IPS DF 6.9 (cell line): ENCODE measurements at regions not wholly inside any gene's neighbourhood (a gene's known extent, or its start where the extent isn't known, plus 50 kb on each side); places are given as distances from the start of the nearest gene placed in this dataset.

Experiments used
- DNase-seq: peaks from one replicate; pipeline ENCODE4 v3.0.0-alpha.2; 2013; ENCODE audit warnings: low read depth, low spot score
- H3K27ac ChIP-seq: one replicate; pipeline ENCODE4 v1.5.1; 2013; ENCODE audit warnings: low read length, control low read depth
- H3K27me3 ChIP-seq: 2 replicates; pipeline ENCODE4 v1.6.1; 2013; ENCODE audit warnings: mild to moderate bottlenecking, low read length; ENCODE audit not compliant: control insufficient read depth, insufficient read depth
- H3K36me3 ChIP-seq: 2 replicates; pipeline ENCODE4 v1.6.1; 2013; ENCODE audit warnings: low read length; ENCODE audit not compliant: control insufficient read depth, insufficient read depth
- H3K4me1 ChIP-seq: 2 replicates; pipeline ENCODE4 v1.6.1; 2013; ENCODE audit warnings: low read length; ENCODE audit not compliant: control insufficient read depth, insufficient read depth
- H3K4me3 ChIP-seq: 2 replicates; pipeline ENCODE4 v1.5.1; 2013; ENCODE audit warnings: mild to moderate bottlenecking, low read length
- H3K9me3 ChIP-seq: 2 replicates; pipeline ENCODE4 v1.6.1; 2013; ENCODE audit warnings: low read length, inconsistent platforms; ENCODE audit not compliant: control insufficient read depth, insufficient read depth
- WGBS: extraction: QIAGEN DNeasy Blood & Tissue Kit; methylation state at CpG from one replicate; pipeline ENCODE4 v1.1.7; 2013; ENCODE audit warnings: mixed read lengths, missing lambda C conversion rate; ENCODE audit not compliant: insufficient read length, insufficient coverage; 5-methylcytosine and 5-hydroxymethylcytosine counted together

DNA sequence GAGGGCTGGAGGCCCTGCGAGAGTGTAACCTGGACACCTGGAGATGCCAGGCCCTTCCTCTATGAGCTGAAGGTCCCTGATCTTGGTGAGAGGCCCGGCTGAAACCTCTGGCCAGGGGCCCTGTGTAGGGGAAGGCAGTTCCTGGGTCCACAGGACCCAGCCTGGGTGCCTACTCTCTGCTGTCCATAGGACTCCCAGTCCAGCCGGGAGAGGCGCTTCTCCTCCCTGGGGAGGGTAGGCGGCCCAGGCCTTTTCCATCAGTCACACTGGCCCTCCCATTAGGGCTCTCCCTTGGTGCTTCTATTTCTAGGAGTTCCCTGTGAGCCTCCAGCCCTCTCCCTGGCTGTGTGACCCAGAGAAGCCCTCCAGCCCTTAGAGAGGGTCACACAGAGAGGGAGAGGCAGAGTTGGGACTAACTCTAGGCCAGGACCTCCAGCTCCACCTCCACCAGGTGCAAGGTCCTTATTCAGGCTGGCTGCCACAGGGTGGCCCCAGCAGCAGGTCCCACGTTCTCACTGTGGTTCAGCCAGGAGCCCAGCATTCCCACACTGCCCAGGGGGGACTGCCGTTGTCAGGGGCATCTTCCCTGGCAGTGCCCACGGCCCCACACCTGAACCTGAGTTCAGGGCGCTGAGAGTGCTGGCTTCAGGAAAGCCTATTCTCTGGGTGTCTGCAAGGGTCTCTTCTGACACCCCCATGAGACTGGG is 146.8 kb downstream of the SMAD6 start:
- Histone ChIP-seq H3K27ac (no peak overlapping the region), H3K4me3 (no peak overlapping the region), H3K27me3 (no peaks in the 10 kb centered on the region; the same call in 1 of the 2 replicates), H3K4me1 (0 out of 2 replicates have a peak, but pooled peaks cover 1% of the 10 kb centered on the region), H3K9me3 (no peaks in the 10 kb centered on the region), H3K36me3 (no peaks in the 10 kb centered on the region)
- no CpG with 5 or more reads among the region's 9 CpGs for WGBS
- DNase-seq: no peak

DNA sequence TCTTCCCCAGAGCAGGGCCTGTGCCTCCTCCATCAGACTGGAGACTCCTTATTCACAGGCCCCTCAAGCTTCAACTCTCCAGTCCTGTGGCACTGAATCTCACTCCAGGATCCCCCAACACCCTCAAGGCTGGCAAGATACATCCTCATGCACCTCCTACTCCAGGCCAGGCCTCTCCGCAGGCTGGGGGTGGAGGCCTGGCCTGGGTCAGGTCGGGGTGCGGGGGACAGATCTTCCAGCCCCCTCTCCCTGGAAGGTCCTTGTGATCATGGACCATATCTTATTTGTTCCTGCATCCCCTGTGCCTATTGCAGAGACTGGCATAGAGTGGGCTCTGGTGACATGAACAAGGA is 147.3 kb downstream of the SMAD6 start:
- Histone ChIP-seq H3K9me3 (no peaks in the 10 kb centered on the region), H3K4me1 (0 out of 2 replicates have a peak, but pooled peaks cover 1% of the 10 kb centered on the region), H3K36me3 (no peaks in the 10 kb centered on the region), H3K4me3 (no peak overlapping the region), H3K27ac (no peak overlapping the region), H3K27me3 (no peaks in the 10 kb centered on the region)
- no peak for DNase-seq
- WGBS: no CpG with 5 or more reads among the region's 3 CpGs

DNA sequence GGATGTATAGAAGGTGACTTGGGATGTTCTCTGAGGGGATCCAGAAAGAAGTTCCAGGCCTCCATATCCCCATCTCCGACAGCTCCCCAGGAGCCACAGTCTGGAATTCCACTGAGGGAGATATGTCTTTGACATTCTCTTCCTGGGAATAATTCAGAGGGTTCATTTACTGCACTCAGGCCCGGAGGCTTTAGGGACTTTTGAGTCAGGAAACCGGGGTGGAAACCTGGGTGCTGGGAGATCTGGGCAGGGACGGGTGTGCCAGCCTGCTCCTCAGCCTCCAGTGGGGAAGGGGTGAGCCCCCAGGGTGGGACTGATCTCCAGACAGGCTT is 147.7 kb downstream of the SMAD6 start:
- Histone ChIP-seq H3K27ac (no peak overlapping the region), H3K36me3 (no peaks in the 10 kb centered on the region), H3K27me3 (no peaks in the 10 kb centered on the region), H3K4me1 (0 out of 2 replicates have a peak, but pooled peaks cover 1% of the 10 kb centered on the region), H3K4me3 (no peak overlapping the region), H3K9me3 (no peaks in the 10 kb centered on the region)
- WGBS: no CpG with 5 or more reads among the region's 4 CpGs
- DNase-seq: no peak

DNA sequence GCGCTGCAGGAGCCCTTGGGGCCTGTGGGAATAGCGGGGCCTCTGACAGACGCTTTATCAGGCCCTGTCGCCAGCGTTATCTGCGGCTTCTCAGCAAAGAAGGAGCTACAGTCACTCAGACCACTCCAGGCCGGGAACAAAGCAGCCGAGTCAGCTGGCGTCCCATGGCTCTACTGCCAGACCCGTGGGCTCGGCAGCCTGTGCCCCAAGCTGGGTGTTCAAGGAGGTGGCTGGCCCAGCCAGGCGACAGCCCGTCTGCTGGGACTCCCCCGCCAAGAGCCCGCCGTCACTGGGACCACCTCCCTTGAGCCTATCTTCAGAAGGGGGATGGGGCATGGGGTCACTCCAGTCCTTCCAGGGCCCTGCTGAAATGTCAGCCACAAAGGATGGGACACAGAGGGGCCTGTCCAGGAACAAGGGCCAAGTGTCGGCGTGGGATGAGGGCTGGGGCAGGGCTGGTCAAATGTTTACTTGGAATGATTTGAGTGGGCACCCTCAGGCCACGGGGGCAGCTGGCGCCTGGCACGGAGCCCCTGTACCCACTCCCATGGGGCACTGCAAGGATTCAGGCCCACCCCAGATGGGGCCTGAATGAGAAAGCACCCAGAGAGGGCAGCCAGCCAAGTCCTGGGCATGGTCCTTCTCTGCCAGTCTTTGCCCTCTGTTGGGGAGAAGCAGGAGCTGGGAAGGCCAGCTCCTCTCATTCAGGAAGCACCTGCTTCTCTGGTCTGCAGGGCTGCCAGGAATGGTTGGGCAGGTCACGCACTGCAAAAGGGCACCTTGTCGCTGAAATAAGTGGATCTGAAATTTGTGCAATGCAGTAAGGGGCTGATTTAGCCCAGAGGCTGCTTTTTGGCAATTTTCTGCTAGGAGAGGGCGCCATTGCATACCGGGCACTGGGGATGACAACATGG is 148.3 kb downstream of the SMAD6 start:
- no CpG with 5 or more reads among the region's 25 CpGs for WGBS
- DNase-seq: no peak
- no peaks in the 10 kb centered on the region for H3K27me3 ChIP-seq
- no peak overlapping the region for H3K4me3 ChIP-seq
- H3K27ac ChIP-seq: no peak overlapping the region
- H3K9me3 ChIP-seq: no peaks in the 10 kb centered on the region
- H3K36me3 ChIP-seq: no peaks in the 10 kb centered on the region
- 0 out of 2 replicates have a peak, but pooled peaks cover 1% of the 10 kb centered on the region for H3K4me1 ChIP-seq

DNA sequence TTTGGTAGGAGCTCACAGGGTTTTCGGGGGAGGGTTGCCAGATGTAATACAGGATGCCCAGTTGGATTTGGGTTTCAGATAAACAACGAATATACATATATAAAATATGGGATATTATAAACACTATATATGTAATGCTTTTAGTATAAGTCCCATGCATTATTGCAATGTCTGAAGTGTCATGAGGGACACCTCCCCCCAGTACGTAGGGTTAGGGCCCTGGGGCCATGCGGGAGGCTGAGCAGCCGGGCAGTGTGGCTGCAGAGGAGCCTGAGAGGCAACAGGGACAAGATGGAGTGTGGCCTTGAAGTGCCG is 148.9 kb downstream of the SMAD6 start:
- no CpG with 5 or more reads among the region's 6 CpGs for WGBS
- Histone ChIP-seq H3K4me3 (no peak overlapping the region), H3K27ac (no peak overlapping the region)

DNA sequence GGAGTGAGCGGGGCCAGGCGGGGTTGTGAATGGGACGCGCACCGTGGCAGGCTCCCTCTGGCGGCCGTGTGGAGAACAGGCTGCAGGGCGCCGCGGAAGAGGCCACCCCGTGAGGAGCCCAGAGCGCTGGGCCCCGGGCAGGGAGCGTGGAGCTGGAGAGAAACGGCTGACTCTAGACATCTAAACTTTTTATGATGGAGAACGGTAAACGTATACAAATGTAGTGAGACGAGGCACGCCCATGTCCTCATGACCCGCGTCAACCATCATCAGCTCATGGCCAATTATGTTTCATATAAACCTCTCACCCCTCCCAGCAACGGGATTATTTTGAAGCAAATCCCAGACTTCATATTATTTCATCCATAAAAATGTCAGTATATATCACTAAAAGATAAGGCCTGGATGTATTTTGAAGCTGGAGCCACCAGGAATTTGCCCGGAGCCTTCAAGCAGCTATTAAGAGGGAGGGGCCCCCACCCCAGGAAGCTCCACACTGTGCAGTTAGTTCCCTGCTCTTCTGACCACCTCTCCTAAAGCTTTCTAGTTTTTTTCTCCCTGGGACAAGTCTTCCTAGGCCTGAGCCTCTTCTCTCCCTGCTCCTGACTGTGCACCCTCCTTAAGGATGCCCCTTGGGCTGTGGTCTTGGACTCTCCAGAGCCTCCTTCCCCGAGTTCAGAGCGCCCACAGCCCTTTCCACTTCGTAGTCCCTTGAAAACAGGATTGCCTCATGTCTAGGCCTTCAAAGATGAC is 149.5 kb downstream of the SMAD6 start:
- Histone ChIP-seq H3K27ac (no peak overlapping the region), H3K4me3 (no peak overlapping the region), H3K9me3 (no peaks in the 10 kb centered on the region), H3K36me3 (no peaks in the 10 kb centered on the region), H3K4me1 (0 out of 2 replicates have a peak, but pooled peaks cover 1% of the 10 kb centered on the region), H3K27me3 (no peaks in the 10 kb centered on the region)
- no CpG with 5 or more reads among the region's 26 CpGs for WGBS
- DNase-seq: peak; percentile 66

More for the DNA sequence above, 148.9 kb downstream of the SMAD6 start:
- Histone ChIP-seq H3K4me1 (0 out of 2 replicates have a peak, but pooled peaks cover 1% of the 10 kb centered on the region), H3K27me3 (no peaks in the 10 kb centered on the region), H3K9me3 (no peaks in the 10 kb centered on the region), H3K36me3 (no peaks in the 10 kb centered on the region)
- no peak for DNase-seq

DNA sequence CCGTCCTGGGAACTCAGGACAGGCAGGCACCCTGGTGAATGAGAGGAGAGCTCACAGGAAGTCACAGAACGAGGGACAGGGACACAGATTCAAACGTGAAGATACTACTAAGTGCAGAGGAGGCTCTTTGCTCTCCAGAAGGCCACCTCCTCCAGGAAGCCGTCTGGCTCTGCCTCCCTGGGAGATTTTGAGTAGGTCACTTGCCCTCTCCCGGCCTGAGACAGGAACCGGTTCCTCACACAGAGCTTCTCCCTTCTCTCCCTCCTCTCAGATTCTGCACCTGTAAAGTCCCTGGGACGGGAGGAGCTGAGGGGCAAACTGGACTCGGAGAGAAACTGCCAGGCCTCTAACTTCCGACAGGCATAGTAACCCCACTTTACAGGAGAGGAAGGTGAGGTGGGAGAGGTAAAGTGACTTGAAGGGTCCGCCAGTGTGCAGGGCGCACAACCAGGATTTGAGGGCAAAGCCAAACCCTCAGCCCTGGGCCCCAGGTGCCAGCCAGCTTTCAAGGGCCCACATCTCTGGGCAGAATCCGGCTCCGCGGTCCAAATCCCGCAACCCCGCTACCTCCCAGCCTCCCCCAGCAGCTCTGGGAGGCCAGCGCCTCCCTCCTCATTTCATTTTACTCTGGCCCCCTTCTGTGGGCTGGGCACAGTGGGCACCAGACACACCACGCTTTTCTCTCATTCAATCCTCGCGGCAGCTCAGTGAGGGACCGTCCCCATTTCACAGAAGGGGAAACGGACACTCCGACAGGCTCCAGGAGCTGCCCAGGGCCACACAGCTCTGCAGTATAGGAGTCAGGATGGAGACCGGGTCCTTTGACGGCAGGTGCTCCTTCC is 150.2 kb downstream of the SMAD6 start:
- no peak for DNase-seq

DNA sequence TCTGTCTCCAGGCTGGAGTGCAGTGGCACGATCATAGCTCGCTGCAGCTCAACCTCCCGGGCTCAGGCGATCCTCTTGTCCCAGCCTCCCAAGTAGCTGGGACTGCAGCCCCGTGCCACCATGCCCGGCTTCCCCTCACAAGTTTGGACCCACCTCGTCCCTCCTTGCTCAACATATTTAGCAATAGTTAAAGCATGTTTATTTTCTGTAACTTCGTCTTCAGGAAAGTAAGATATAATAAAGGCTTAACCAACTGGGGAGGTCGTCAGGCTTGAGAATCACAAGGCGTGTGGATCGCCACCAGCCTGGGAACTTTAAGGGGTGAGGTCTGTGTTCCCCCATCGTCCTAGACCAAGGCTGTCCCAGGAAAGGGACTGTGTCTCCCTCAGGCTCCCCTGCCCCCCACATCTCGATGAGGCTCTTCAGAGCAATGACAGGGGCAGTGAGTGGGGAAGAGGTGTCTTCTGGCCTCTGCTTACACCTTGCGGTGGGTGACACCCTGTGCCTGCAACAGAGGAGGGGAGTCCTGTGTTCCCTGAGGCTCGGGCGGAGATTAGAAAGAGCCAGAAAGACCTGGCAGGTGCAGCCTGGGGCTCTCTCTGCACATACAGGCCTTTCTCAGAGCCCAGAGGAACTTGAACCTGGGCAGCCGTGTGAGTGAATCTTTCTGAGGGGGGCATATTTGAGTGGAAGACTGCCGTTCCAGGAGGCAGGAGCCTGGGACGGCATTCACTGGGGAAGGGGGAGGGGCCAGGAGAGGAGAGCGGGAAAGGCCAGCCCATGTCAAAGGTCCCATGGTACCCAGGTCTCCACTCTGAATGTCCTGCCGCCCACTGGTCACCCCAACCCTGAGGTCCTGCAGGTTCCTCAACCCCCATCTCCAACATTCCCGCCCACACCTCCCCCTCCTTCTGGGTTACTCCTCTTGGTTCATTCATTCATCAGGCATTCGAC is 152.3 kb downstream of the SMAD6 start:
- H3K27ac ChIP-seq: no peak overlapping the region
- no peaks in the 10 kb centered on the region for H3K9me3 ChIP-seq
- DNase-seq: no peak
- H3K36me3 ChIP-seq: no peaks in the 10 kb centered on the region
- no CpG with 5 or more reads among the region's 23 CpGs for WGBS
- H3K4me3 ChIP-seq: no peak overlapping the region
- no peaks in the 10 kb centered on the region for H3K27me3 ChIP-seq
- 0 out of 2 replicates have a peak, but pooled peaks cover 1% of the 10 kb centered on the region for H3K4me1 ChIP-seq

More for the DNA sequence above, 150.2 kb downstream of the SMAD6 start:
- no peaks in the 10 kb centered on the region for H3K9me3 ChIP-seq
- no peaks in the 10 kb centered on the region for H3K36me3 ChIP-seq
- WGBS: no CpG with 5 or more reads among the region's 25 CpGs
- no peaks in the 10 kb centered on the region for H3K27me3 ChIP-seq
- H3K4me3 ChIP-seq: no peak overlapping the region
- no peak overlapping the region for H3K27ac ChIP-seq
- H3K4me1 ChIP-seq: 0 out of 2 replicates have a peak, but pooled peaks cover 1% of the 10 kb centered on the region

DNA sequence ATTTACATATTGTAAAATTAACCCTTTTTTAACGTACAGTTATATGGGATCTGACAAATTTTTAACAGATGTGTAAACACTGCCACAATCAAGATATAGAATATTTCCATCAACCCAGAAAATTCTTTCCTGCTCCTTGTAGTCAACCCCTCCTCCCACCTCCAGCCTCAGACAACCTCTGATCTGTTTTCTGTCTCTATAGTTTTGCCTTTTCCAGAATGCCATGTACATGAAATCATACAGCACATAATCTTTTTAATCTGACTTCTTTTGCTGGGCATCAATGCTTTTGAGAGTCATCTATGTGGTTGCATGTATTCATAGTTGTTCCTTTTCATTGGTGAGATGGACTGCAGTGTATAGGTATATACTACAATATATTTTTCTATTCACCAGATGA is 153.0 kb downstream of the SMAD6 start:
- 0 out of 2 replicates have a peak, but pooled peaks cover 1% of the 10 kb centered on the region for H3K4me1 ChIP-seq
- H3K36me3 ChIP-seq: no peaks in the 10 kb centered on the region
- H3K27me3 ChIP-seq: no peaks in the 10 kb centered on the region
- H3K27ac ChIP-seq: no peak overlapping the region
- no peak for DNase-seq
- H3K4me3 ChIP-seq: no peak overlapping the region
- no peaks in the 10 kb centered on the region for H3K9me3 ChIP-seq
- WGBS: no CpG with 5 or more reads among the region's 1 CpG
